Thyroid gland (tissue), 4 donors: ENCODE measurements at regions not wholly inside any gene's neighbourhood (a gene's known extent, or its start where the extent isn't known, plus 50 kb on each side); places are given as distances from the start of the nearest gene placed in this dataset.

Experiments
- DNase-seq, 2 donors: peaks; one replicate each; pipeline ENCODE4 v3.0.0-alpha.2; 2019
- H3K27ac ChIP-seq, 3 donors: fragments of 200-600 bp; sonication (generic); 1 replicate in 2 of 3; 2 replicates in 1 of 3; pipeline ENCODE4 v1.5.1; 2016 to 2019; ENCODE audit warnings: mild to moderate bottlenecking in 1 of 3, moderate library complexity in 1 of 3
- H3K27me3 ChIP-seq: fragments of 200-600 bp; sonication (generic); one replicate; pipeline ENCODE4 v1.5.1; 2019
- H3K36me3 ChIP-seq, 2 donors: fragments of 200-600 bp; sonication (generic); one replicate each; pipeline ENCODE4 v1.5.1; 2016 to 2019
- H3K4me1 ChIP-seq, 2 donors: fragments of 200-600 bp; sonication (generic); one replicate each; pipeline ENCODE4 v1.5.1; 2017 to 2019
- H3K4me3 ChIP-seq, 3 donors: fragments of 200-600 bp; sonication (generic); replicated peaks in 1 of 3; 1 replicate in 2 of 3; 2 replicates in 1 of 3; pipeline ENCODE4 v1.5.1; 2016; ENCODE audit warnings: mild to moderate bottlenecking in 1 of 3
- H3K9me3 ChIP-seq: fragments of 200-600 bp; sonication (generic); one replicate; pipeline ENCODE4 v1.5.1; 2017
- POLR2A ChIP-seq, 2 donors: fragments of 450-650 bp; IDR thresholded peaks; one replicate each; pipeline ENCODE4 v1.6.1; 2017; ENCODE audit warnings: antibody characterized with exemption in 2 of 2, mild to moderate bottlenecking in 2 of 2, moderate library complexity in 1 of 2
- WGBS, 2 donors: methylation state at CpG; one replicate each; pipeline ENCODE4 v1.1.5; 2017; 5-methylcytosine and 5-hydroxymethylcytosine counted together
- intact Hi-C: fragments of 100-400 bp; cut with DNase I; formaldehyde crosslinking; loops from one replicate; pipeline ENCODE4 v1.15.1; 2023
- TF ChIP-seq, protein P1 (sequence below), 6 experiments: fragments of 200-600 bp in 3 of 6; fragments of 450-650 bp in 3 of 6; sonication (generic) in 3 of 6; IDR thresholded peaks; one replicate each; pipeline ENCODE4 v1.5.1; 2016 to 2019; ENCODE audit warnings: antibody characterized with exemption in 6 of 6, mild to moderate bottlenecking in 2 of 6, inconsistent platforms in 1 of 6, moderate library complexity in 1 of 6

DNA sequence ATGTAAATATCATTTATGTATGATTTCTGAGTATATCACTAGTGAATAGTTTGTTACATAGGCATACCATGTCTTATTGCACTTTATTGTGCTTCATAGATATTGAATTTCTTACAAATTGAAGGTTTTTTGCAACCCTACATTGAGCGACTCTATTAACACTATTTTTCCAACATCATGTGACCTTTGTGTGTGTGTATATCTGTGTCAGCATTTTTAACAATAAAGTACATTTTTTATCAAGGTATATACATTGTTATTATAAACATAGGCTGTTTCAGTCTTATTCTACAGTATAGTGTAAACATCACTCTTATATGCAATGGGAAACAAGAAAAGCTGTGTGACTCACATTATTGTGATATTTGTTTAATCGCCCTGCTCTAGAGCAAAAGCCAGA, 1944.9 kb downstream of the TP53TG3F start:
- 51 to 65% methylated on average over 2 of the region's 2 CpGs for WGBS, 2 donors
- TF ChIP-seq, protein P1, sequence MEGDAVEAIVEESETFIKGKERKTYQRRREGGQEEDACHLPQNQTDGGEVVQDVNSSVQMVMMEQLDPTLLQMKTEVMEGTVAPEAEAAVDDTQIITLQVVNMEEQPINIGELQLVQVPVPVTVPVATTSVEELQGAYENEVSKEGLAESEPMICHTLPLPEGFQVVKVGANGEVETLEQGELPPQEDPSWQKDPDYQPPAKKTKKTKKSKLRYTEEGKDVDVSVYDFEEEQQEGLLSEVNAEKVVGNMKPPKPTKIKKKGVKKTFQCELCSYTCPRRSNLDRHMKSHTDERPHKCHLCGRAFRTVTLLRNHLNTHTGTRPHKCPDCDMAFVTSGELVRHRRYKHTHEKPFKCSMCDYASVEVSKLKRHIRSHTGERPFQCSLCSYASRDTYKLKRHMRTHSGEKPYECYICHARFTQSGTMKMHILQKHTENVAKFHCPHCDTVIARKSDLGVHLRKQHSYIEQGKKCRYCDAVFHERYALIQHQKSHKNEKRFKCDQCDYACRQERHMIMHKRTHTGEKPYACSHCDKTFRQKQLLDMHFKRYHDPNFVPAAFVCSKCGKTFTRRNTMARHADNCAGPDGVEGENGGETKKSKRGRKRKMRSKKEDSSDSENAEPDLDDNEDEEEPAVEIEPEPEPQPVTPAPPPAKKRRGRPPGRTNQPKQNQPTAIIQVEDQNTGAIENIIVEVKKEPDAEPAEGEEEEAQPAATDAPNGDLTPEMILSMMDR (IDR thresholded peaks at IDR 0.05) = no peak
- no peak for TF ChIP-seq POLR2A (IDR thresholded peaks at IDR 0.05)
- H3K9me3 ChIP-seq = no peaks in the 10 kb centered on the region
- H3K27me3 ChIP-seq = no peaks in the 10 kb centered on the region
- intact Hi-C loops = no loop called here
- DNase-seq = no peak
- H3K4me3 ChIP-seq = no peak overlapping the region
- no peaks in the 10 kb centered on the region for H3K4me1 ChIP-seq
- H3K27ac ChIP-seq = no peak overlapping the region
- H3K36me3 ChIP-seq = no peaks in the 10 kb centered on the region

DNA sequence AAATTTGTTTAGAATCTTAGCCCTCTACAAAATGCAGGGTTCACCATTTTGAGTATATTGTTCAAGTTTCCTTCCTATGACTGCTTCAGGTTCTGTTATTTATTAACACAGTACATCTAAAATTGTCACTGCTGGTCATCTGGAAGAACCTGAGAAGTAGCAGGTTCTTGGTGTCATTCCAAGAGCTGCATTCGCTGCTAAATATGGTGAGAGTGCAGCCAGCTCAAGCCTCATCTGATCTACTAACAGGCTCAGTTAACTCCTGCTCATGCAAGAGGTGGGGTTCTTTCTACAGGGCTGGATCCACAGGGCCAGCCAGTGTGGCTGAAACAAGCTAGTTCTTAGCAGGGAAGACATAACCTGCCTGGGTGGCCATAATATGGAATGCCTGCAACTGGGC, 1946.1 kb downstream of the TP53TG3F start:
- no peak for DNase-seq
- intact Hi-C loops = no loop called here
- Histone ChIP-seq H3K4me1 (no peaks in the 10 kb centered on the region), H3K27ac (no peak overlapping the region), H3K27me3 (no peaks in the 10 kb centered on the region), H3K4me3 (no peak overlapping the region), H3K36me3 (no peaks in the 10 kb centered on the region), H3K9me3 (no peaks in the 10 kb centered on the region)
- WGBS, 2 donors = 40% methylated on average over 1 of the region's 1 CpG
- TF ChIP-seq, protein P1 (IDR thresholded peaks at IDR 0.05) = no peak
- TF ChIP-seq POLR2A (IDR thresholded peaks at IDR 0.05) = no peak

DNA sequence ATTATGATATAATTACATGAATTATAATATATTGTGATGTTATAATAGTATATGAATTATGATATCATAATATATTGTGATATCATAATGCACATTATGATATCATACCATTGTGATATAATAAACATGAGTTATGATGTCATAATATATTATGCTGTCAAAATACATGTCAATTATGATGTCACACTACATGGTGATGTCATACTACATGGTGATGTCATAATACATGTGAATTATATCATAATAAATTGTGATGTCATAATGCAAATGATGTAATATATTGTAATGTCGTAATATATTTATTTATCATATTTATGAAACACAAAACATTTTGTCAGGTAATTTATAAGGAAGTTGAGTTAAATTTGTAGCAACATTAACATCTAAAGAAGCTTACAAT, 1950.1 kb downstream of the TP53TG3F start:
- no peak overlapping the region for H3K4me3 ChIP-seq
- intact Hi-C loops = no loop called here
- no peak overlapping the region for H3K27ac ChIP-seq
- DNase-seq = no peak
- no peaks in the 10 kb centered on the region for H3K27me3 ChIP-seq
- WGBS, 2 donors = 57 to 59% methylated on average over 1 of the region's 1 CpG
- H3K36me3 ChIP-seq = no peaks in the 10 kb centered on the region
- no peaks in the 10 kb centered on the region for H3K9me3 ChIP-seq
- H3K4me1 ChIP-seq = no peaks in the 10 kb centered on the region
- TF ChIP-seq POLR2A (IDR thresholded peaks at IDR 0.05) = no peak
- TF ChIP-seq, protein P1 (IDR thresholded peaks at IDR 0.05) = no peak

DNA sequence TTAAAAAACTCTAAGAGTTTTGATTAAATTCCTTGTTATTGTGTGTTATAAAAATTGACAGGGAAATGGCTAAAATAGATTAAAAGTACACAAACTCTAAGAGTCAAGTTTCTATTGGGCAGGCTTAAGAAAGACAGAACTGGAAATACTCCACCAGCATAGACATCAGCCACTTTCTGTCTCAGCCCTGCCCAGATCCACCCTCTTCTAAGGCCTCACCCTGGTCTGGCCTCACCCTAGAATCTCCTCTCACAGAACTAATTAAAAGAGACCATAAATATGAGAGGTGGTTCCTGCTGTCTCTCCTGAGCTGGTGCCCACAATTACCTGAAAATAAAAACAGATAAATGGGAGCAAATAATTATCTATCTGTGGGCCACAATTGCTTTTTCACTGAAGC, 1951.0 kb downstream of the TP53TG3F start:
- intact Hi-C loops = no loop called here
- no peaks in the 10 kb centered on the region for H3K27me3 ChIP-seq
- H3K36me3 ChIP-seq = no peaks in the 10 kb centered on the region
- no peak overlapping the region for H3K4me3 ChIP-seq
- no peaks in the 10 kb centered on the region for H3K9me3 ChIP-seq
- DNase-seq = no peak
- H3K27ac ChIP-seq = no peak overlapping the region
- TF ChIP-seq POLR2A (IDR thresholded peaks at IDR 0.05) = no peak
- TF ChIP-seq, protein P1 (IDR thresholded peaks at IDR 0.05) = no peak
- no peaks in the 10 kb centered on the region for H3K4me1 ChIP-seq

DNA sequence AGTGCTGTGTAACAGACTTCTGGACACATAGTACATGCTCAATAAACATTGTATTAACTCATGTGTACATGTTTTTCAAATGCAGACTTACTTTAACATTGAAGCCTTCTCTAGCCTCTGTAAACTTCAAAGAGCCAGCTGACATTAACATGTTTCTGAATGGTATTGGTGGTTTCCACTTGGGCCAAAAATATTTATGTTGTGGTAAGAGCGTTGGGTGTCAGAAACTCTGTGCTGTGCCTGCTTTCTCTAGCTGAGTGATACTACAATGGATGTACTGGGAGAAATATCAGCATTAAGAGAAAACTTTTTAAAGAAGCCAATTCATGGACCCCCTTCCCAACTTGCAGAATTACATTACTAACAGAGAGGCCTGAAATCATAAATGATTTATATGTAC, 1951.7 kb downstream of the TP53TG3F start:
- TF ChIP-seq, protein P1 (IDR thresholded peaks at IDR 0.05) = no peak
- no peak for TF ChIP-seq POLR2A (IDR thresholded peaks at IDR 0.05)
- WGBS, 2 donors = 64 to 70% methylated on average over 1 of the region's 1 CpG
- no peak for DNase-seq
- H3K27ac ChIP-seq = no peak overlapping the region
- no peaks in the 10 kb centered on the region for H3K4me1 ChIP-seq
- no peak overlapping the region for H3K4me3 ChIP-seq
- no peaks in the 10 kb centered on the region for H3K27me3 ChIP-seq
- intact Hi-C loops = no loop called here
- H3K9me3 ChIP-seq = no peaks in the 10 kb centered on the region
- H3K36me3 ChIP-seq = no peaks in the 10 kb centered on the region
